Fibroblast of the aortic adventitia (primary cell): ENCODE measurements at regions not wholly inside any gene's neighbourhood (a gene's known extent, or its start where the extent isn't known, plus 50 kb on each side); places are given as distances from the start of the nearest gene placed in this dataset.

Experiments used
- DNase-seq: peaks from one replicate; pipeline ENCODE4 v3.0.0-alpha.2; 2010; ENCODE audit warnings: low read depth
- H3K4me3 ChIP-seq: 2 replicates; pipeline ENCODE4 v1.5.1; 2011; ENCODE audit warnings: low read depth, mild to moderate bottlenecking, control low read depth, low read length, moderate library complexity
- CTCF ChIP-seq: IDR thresholded peaks from 2 replicates; pipeline ENCODE4 v1.5.1; 2011; ENCODE audit warnings: mild to moderate bottlenecking, low read length, control low read depth, inconsistent platforms; ENCODE audit not compliant: insufficient read depth

GRCh38 chr12:47326190-47326589, 246.4 kb upstream of the AMIGO2 start:
- TF ChIP-seq CTCF, result no peak
- H3K4me3 ChIP-seq, result no peak overlapping the region
- DNase-seq, result no peak

- no peak for DNase-seq
- TF ChIP-seq CTCF, result no peak
- H3K4me3 ChIP-seq, result no peak overlapping the region
Measured at GRCh38 chr12:47323802-47324201, 244.0 kb upstream of the AMIGO2 start.

GRCh38 chr12:47321436-47321835, 241.7 kb upstream of the AMIGO2 start:
- no peak overlapping the region for H3K4me3 ChIP-seq
- TF ChIP-seq CTCF, result no peak
- DNase-seq, result no peak

- TF ChIP-seq CTCF, result no peak
Measured at GRCh38 chr12:47319746-47320145, 240.0 kb upstream of the AMIGO2 start.

GRCh38 chr12:47318963-47319362, 239.2 kb upstream of the AMIGO2 start:
- TF ChIP-seq CTCF, result no peak
- no peak overlapping the region for H3K4me3 ChIP-seq

More at GRCh38 chr12:47319746-47320145, 240.0 kb upstream of the AMIGO2 start:
- no peak overlapping the region for H3K4me3 ChIP-seq
- DNase-seq, result no peak

GRCh38 chr12:47317175-47317915, 237.6 kb upstream of the AMIGO2 start:
- no peak for DNase-seq
- no peak for TF ChIP-seq CTCF
- no peak overlapping the region for H3K4me3 ChIP-seq

More at GRCh38 chr12:47318963-47319362, 239.2 kb upstream of the AMIGO2 start:
- DNase-seq, result no peak
